ENCODE measurements at regions not wholly inside any gene's neighbourhood (a gene's known extent, or its start where the extent isn't known, plus 50 kb on each side); places are given as distances from the start of the nearest gene placed in this dataset.

DNA sequence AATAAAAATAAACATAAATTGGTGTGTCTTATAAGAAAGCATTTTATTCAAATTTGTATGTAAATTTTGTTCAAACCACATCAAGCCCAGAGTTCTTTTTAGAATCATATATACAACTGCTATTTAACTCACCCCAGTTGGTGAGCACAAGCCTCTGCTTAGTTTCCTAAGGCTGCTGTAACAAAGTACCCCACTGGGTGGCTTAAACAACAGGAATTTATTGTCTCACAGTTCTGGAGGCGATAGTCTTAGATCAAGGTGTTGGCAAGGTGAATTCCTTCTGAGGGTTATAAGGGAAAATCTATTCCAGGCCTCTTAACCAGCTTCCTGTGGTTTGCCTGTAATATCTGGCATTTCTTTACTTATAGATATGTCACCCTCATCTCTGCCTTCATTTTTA is 1133.5 kb downstream of the OLFM4 start:
- TF ChIP-seq, protein P1, sequence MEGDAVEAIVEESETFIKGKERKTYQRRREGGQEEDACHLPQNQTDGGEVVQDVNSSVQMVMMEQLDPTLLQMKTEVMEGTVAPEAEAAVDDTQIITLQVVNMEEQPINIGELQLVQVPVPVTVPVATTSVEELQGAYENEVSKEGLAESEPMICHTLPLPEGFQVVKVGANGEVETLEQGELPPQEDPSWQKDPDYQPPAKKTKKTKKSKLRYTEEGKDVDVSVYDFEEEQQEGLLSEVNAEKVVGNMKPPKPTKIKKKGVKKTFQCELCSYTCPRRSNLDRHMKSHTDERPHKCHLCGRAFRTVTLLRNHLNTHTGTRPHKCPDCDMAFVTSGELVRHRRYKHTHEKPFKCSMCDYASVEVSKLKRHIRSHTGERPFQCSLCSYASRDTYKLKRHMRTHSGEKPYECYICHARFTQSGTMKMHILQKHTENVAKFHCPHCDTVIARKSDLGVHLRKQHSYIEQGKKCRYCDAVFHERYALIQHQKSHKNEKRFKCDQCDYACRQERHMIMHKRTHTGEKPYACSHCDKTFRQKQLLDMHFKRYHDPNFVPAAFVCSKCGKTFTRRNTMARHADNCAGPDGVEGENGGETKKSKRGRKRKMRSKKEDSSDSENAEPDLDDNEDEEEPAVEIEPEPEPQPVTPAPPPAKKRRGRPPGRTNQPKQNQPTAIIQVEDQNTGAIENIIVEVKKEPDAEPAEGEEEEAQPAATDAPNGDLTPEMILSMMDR (IDR thresholded peaks at IDR 0.05; ENCODE audit: extremely low read depth in 1 of 2, insufficient read depth in 1 of 2, low read depth in 1 of 2, low read length in 2 of 2): no peak
- no peak for TF ChIP-seq POLR2A (IDR thresholded peaks at IDR 0.05; ENCODE audit: low read depth, low read length)
- no peak for TF ChIP-seq GATA2 (IDR thresholded peaks at IDR 0.05; ENCODE audit: insufficient read depth, insufficient read length, low read depth, low read length)
- no peak for TF ChIP-seq POLR2AphosphoS5 (IDR thresholded peaks at IDR 0.05; ENCODE audit: insufficient read depth, low read depth, low read length)
- no peak for TF ChIP-seq MYC (IDR thresholded peaks at IDR 0.05; ENCODE audit: low read depth, low read length)
- TF ChIP-seq, protein P2, sequence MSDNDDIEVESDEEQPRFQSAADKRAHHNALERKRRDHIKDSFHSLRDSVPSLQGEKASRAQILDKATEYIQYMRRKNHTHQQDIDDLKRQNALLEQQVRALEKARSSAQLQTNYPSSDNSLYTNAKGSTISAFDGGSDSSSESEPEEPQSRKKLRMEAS (IDR thresholded peaks at IDR 0.05; ENCODE audit: insufficient read depth, insufficient read length): no peak
